ENCODE measurements at regions not wholly inside any gene's neighbourhood (a gene's known extent, or its start where the extent isn't known, plus 50 kb on each side); places are given as distances from the start of the nearest gene placed in this dataset.

GRCh38 chr1:57727121-57727520, 303.3 kb upstream of the DAB1 start:
- TF ChIP-seq CTCF (conservative IDR thresholded peaks at IDR 0.05 in 1 of 2, IDR thresholded peaks at IDR 0.05 in 1 of 2; ENCODE audit: extremely low read depth in 1 of 2, insufficient read depth in 1 of 2, low read depth in 1 of 2, low read length in 2 of 2) (no peak), EZH2 (IDR thresholded peaks at IDR 0.05; ENCODE audit: borderline replicate concordance, low read length) (no peak)

All from mammary epithelial cell (primary cell).